HG03439 (cell line): ENCODE measurements at regions not wholly inside any gene's neighbourhood (a gene's known extent, or its start where the extent isn't known, plus 50 kb on each side); places are given as distances from the start of the nearest gene placed in this dataset.

Experiments
- ATAC-seq: cut with Tn5 transposase; IDR thresholded peaks from one replicate; pipeline ENCODE4 v1.9.1; 2021; ENCODE audit warnings: mild to moderate bottlenecking, moderate library complexity; ENCODE audit not compliant: unreplicated experiment

GRCh38 chr2:106628377-106628776 is 141.2 kb downstream of the CD8B2 start:
- ATAC-seq, result no peak

GRCh38 chr2:106629981-106630380 is 142.8 kb downstream of the CD8B2 start:
- ATAC-seq, result no peak

GRCh38 chr2:106631281-106631680 is 144.1 kb downstream of the CD8B2 start:
- no peak for ATAC-seq

GRCh38 chr2:106638043-106638442 is 150.9 kb downstream of the CD8B2 start:
- no peak for ATAC-seq

GRCh38 chr2:106638580-106638979 is 151.4 kb downstream of the CD8B2 start:
- ATAC-seq, result no peak

- no peak for ATAC-seq
Observed at GRCh38 chr2:106642679-106643078, 155.5 kb downstream of the CD8B2 start.

- ATAC-seq, result no peak
Observed at GRCh38 chr2:106644623-106645022, 157.5 kb downstream of the CD8B2 start.

- ATAC-seq, result no peak
Observed at GRCh38 chr2:106646605-106647004, 159.4 kb downstream of the CD8B2 start.

GRCh38 chr2:106649306-106649705 is 162.1 kb downstream of the CD8B2 start:
- no peak for ATAC-seq

GRCh38 chr2:106653465-106653864 is 166.3 kb downstream of the CD8B2 start:
- no peak for ATAC-seq

- no peak for ATAC-seq
Observed at GRCh38 chr2:106658616-106659015, 171.5 kb downstream of the CD8B2 start.

- peak; percentile 66 for ATAC-seq
Observed at GRCh38 chr2:106664669-106665068, 177.5 kb downstream of the CD8B2 start.

- no peak for ATAC-seq
Observed at GRCh38 chr2:106667478-106668070, 180.4 kb downstream of the CD8B2 start.

- ATAC-seq, result no peak
Observed at GRCh38 chr2:106685180-106685897, 198.2 kb downstream of the CD8B2 start.

GRCh38 chr2:106686814-106687213 is 199.2 kb downstream of the ST6GAL2 start:
- ATAC-seq, result no peak

GRCh38 chr2:106694964-106695470 is 190.9 kb downstream of the ST6GAL2 start:
- ATAC-seq, result no peak

- no peak for ATAC-seq
Observed at GRCh38 chr2:106695919-106696318, 190.0 kb downstream of the ST6GAL2 start.

- no peak for ATAC-seq
Observed at GRCh38 chr2:106700616-106701015, 185.4 kb downstream of the ST6GAL2 start.

- ATAC-seq, result no peak
Observed at GRCh38 chr2:106701203-106702022, 184.6 kb downstream of the ST6GAL2 start.

- ATAC-seq, result no peak
Observed at GRCh38 chr2:106703161-106703560, 182.8 kb downstream of the ST6GAL2 start.

- ATAC-seq, result no peak
Observed at GRCh38 chr2:106704798-106705197, 181.2 kb downstream of the ST6GAL2 start.

GRCh38 chr2:106705877-106706276 is 180.1 kb downstream of the ST6GAL2 start:
- no peak for ATAC-seq
